Spleen (tissue), 11 donors: ENCODE measurements at regions not wholly inside any gene's neighbourhood (a gene's known extent, or its start where the extent isn't known, plus 50 kb on each side); places are given as distances from the start of the nearest gene placed in this dataset.

ENCODE experiments used
- DNase-seq: peaks from one replicate; pipeline ENCODE4 v3.0.0-alpha.2; 2020
- H3K27ac ChIP-seq, 8 donors: fragments of 200-600 bp; sonication (generic) in 7 of 8; 1 replicate in 4 of 8; 2 replicates in 4 of 8; pipeline versions ENCODE4 v1.5.0 to v1.8.0; 2016 to 2021; ENCODE audit warnings: inconsistent platforms in 4 of 8, mild to moderate bottlenecking in 4 of 8, moderate library complexity in 1 of 8
- H3K27me3 ChIP-seq, 7 donors: fragments of 200-600 bp; sonication (generic) in 6 of 7; replicated peaks in 1 of 7; 1 replicate in 4 of 7; 2 replicates in 3 of 7; pipeline versions ENCODE4 v1.5.0 to v1.8.0; 2016 to 2021; ENCODE audit warnings: inconsistent platforms in 3 of 7, mild to moderate bottlenecking in 1 of 7
- H3K36me3 ChIP-seq, 6 donors: fragments of 200-600 bp; sonication (generic) in 5 of 6; 1 replicate in 4 of 6; 2 replicates in 2 of 6; pipeline versions ENCODE4 v1.5.0 to v1.8.0; 2016 to 2021; ENCODE audit warnings: inconsistent platforms in 2 of 6
- H3K4me1 ChIP-seq, 6 donors: fragments of 200-600 bp; sonication (generic) in 5 of 6; 1 replicate in 3 of 6; 2 replicates in 3 of 6; pipeline versions ENCODE4 v1.5.0 to v1.8.0; 2016 to 2021; ENCODE audit warnings: inconsistent platforms in 3 of 6
- H3K4me3 ChIP-seq, 8 donors: fragments of 200-600 bp; sonication (generic) in 7 of 8; 1 replicate in 4 of 8; 2 replicates in 4 of 8; pipeline versions ENCODE4 v1.5.0 to v1.8.0; 2016 to 2021; ENCODE audit warnings: inconsistent platforms in 4 of 8, mild to moderate bottlenecking in 4 of 8, moderate library complexity in 2 of 8
- H3K9me3 ChIP-seq, 8 donors: fragments of 200-600 bp; sonication (generic) in 7 of 8; 1 replicate in 4 of 8; 2 replicates in 4 of 8; pipeline versions ENCODE4 v1.5.0 to v1.8.0; 2016 to 2021; ENCODE audit warnings: inconsistent platforms in 4 of 8
- CTCF ChIP-seq, 11 experiments: fragments of 200-600 bp in 7 of 11; fragments of 450-650 bp in 4 of 11; sonication (generic) in 4 of 11; IDR thresholded peaks in 8 of 11; conservative IDR thresholded peaks in 3 of 11; 1 replicate in 7 of 11; 2 replicates in 4 of 11; pipeline versions ENCODE4 v1.4.0 to v1.8.0; 2016 to 2021; ENCODE audit warnings: antibody characterized with exemption in 11 of 11, inconsistent platforms in 4 of 11, mild to moderate bottlenecking in 1 of 11
- POLR2A ChIP-seq, 3 donors: fragments of 450-650 bp; IDR thresholded peaks; one replicate each; pipeline ENCODE4 v1.5.1; 2017; ENCODE audit warnings: antibody characterized with exemption in 3 of 3, mild to moderate bottlenecking in 1 of 3
- POLR2AphosphoS5 ChIP-seq, 3 donors: sonication (generic); formaldehyde crosslinking; IDR thresholded peaks; one replicate each; pipeline ENCODE4 v1.5.1; 2017; ENCODE audit warnings: antibody characterized with exemption in 3 of 3
- WGBS, 5 donors: extraction: QIAGEN DNeasy Blood & Tissue Kit in 3 of 5; methylation state at CpG; one replicate each; pipeline versions ENCODE4 v1.1.5 to v1.1.7; 2013 to 2018; 5-methylcytosine and 5-hydroxymethylcytosine counted together
- intact Hi-C: fragments of 100-400 bp; cut with DNase I; formaldehyde crosslinking; loops from one replicate; pipeline ENCODE4 v1.15.0; 2023; ENCODE audit warnings: low total_unique reads
- donor health status: healthy with polysubstance abuse.
- donor health status: DM: no; HTN: no; CAD: no; lungs with moderate emphysema.
- donor health status: DM: no; HTN: no; CAD: no.
- donor health status: Bipolar disorder and iron deficiency.
- donor health status: healthy.
- donor health status: DM: no; HTN: no; CAD: no.
- donor health status: DM: yes; HTN: yes; CAD: no.

GRCh38 chr4:159608436-159608835, 505.6 kb downstream of the RAPGEF2 start:
- Histone ChIP-seq H3K27me3 (no peaks in the 10 kb centered on the region), H3K9me3 (no peaks in the 10 kb centered on the region), H3K27ac (no peak overlapping the region), H3K4me3 (no peak overlapping the region), H3K4me1 (no peaks in the 10 kb centered on the region), H3K36me3 (no peaks in the 10 kb centered on the region)
- DNase-seq: no peak
- WGBS, 5 donors: 84 to 95% (median 89%) methylated on average over 4 of the region's 4 CpGs
- intact Hi-C loops: no loop called here
- TF ChIP-seq POLR2AphosphoS5 (IDR thresholded peaks at IDR 0.05): no peak
- no peak for TF ChIP-seq POLR2A (IDR thresholded peaks at IDR 0.05)
- TF ChIP-seq CTCF (IDR thresholded peaks at IDR 0.05 in 8 of 11, conservative IDR thresholded peaks at IDR 0.05 in 3 of 11): no peak

GRCh38 chr4:159632031-159632430, 529.2 kb downstream of the RAPGEF2 start:
- Histone ChIP-seq H3K4me1 (no peaks in the 10 kb centered on the region), H3K27ac (no peak overlapping the region), H3K4me3 (no peak overlapping the region), H3K36me3 (no peaks in the 10 kb centered on the region), H3K9me3 (peaks cover 0 to 11% (median 0%) of the 10 kb centered on the region in 8 donors), H3K27me3 (no peaks in the 10 kb centered on the region)
- 38 to 55% (median 44%) methylated on average over 1 of the region's 1 CpG for WGBS, 5 donors
- intact Hi-C loops: no loop called here
- no peak for DNase-seq
- TF ChIP-seq POLR2AphosphoS5 (IDR thresholded peaks at IDR 0.05) (no peak), CTCF (IDR thresholded peaks at IDR 0.05 in 8 of 11, conservative IDR thresholded peaks at IDR 0.05 in 3 of 11) (no peak), POLR2A (IDR thresholded peaks at IDR 0.05) (no peak)

- WGBS, 5 donors: 71 to 85% (median 72%) methylated on average over 5 of the region's 5 CpGs
- H3K4me1 ChIP-seq: no peaks in the 10 kb centered on the region
- H3K27me3 ChIP-seq: no peaks in the 10 kb centered on the region
- H3K27ac ChIP-seq: no peak overlapping the region
- no peaks in the 10 kb centered on the region for H3K36me3 ChIP-seq
- intact Hi-C loops: no loop called here
- TF ChIP-seq POLR2A (IDR thresholded peaks at IDR 0.05) (no peak), POLR2AphosphoS5 (IDR thresholded peaks at IDR 0.05) (no peak), CTCF (IDR thresholded peaks at IDR 0.05 in 8 of 11, conservative IDR thresholded peaks at IDR 0.05 in 3 of 11) (no peak)
- peaks cover 0 to 8% (median 3%) of the 10 kb centered on the region in 8 donors for H3K9me3 ChIP-seq
- no peak overlapping the region for H3K4me3 ChIP-seq
- no peak for DNase-seq
Observed at GRCh38 chr4:159639671-159640323, 536.9 kb downstream of the RAPGEF2 start.

GRCh38 chr4:159649237-159649636, 546.4 kb downstream of the RAPGEF2 start:
- Histone ChIP-seq H3K4me1 (no peaks in the 10 kb centered on the region), H3K27me3 (no peaks in the 10 kb centered on the region), H3K27ac (no peak overlapping the region), H3K4me3 (no peak overlapping the region), H3K9me3 (peaks cover 0 to 43% (median 33%) of the 10 kb centered on the region in 8 donors), H3K36me3 (no peaks in the 10 kb centered on the region)
- no peak for DNase-seq
- intact Hi-C loops: no loop called here
- no peak for TF ChIP-seq POLR2A (IDR thresholded peaks at IDR 0.05)
- no peak for TF ChIP-seq POLR2AphosphoS5 (IDR thresholded peaks at IDR 0.05)
- TF ChIP-seq CTCF (IDR thresholded peaks at IDR 0.05 in 8 of 11, conservative IDR thresholded peaks at IDR 0.05 in 3 of 11): no peak
